ENCODE measurements at regions not wholly inside any gene's neighbourhood (a gene's known extent, or its start where the extent isn't known, plus 50 kb on each side); places are given as distances from the start of the nearest gene placed in this dataset.
A peak's percentile ranks its signal among the peaks of the same experiment; 100 is the strongest.
"Not testable (repeated sequence)": the region's sequence is repeated elsewhere in the genome, so short reads cannot be mapped to it uniquely, and the experiment has no call there.

DNA sequence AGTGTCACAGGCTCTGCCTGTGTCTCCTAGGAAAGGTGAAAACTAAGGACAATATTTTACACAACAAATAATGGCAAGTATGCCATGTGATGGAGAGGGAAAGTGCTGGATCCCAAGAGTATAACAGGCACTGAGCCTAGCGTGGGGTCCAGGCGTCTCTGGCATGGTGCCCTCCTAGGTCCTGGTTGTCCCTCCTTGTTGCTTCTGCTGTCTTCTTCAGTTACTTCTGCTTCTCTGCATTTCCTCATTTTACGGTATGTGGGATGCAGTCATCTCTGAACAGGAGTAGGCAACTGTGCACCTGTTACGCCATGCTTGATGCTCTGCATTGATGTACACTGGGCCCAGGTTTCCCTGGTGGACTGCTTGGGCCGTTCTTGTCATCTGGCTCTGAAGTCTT lies 1480.8 kb downstream of the FOXD4L5 start:
- not testable (repeated sequence) for DNase-seq

DNA sequence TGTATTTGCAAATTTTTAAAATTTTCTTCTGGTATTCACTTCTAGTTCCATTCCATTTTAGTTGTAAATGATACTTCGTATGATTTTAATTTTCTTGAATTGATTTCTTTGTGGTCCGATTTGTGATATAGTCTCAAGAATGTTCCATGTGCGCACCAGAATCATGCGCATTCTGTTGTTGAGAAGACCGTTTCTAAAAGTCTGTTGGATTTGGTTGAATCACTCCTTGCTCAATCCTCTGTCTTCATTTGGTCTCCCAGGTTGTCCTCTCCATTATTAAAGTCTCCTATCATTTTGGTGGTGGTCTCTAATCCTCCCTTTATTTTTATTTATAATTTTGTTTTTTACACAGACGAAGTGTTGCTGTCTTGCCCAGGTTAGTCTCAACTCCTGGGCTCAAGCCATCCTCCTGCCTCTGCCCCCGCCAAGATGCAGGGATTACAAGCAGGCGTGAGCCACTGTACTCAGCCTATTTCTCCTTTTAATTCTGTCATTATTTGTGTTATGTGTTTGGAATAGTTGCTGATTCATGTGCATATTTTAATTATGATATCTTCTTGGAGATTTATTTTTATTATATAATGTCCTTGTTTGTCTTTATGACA lies 1490.8 kb downstream of the FOXD4L5 start:
- DNase-seq: not testable (repeated sequence)

DNA sequence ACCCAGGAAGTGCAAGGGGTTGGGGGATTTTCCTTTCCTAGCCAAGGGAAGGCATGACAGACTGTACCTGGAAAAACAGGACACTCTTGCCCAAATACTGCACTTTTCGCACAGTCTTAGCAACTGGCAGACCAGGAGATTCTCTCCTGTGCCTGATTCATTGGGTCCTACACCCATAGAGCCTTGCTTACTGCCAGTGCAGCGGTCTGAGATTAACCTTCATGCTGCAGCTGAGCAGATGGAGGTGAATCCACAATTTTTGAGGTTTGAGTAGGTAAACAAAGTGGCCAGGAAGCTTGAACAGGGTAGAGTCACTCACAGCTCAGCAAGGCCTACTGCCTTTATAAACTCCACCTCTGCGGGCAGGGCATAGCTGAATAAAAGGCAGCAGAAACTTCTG lies 1497.6 kb downstream of the FOXD4L5 start:
- DNase-seq: not testable (repeated sequence)

DNA sequence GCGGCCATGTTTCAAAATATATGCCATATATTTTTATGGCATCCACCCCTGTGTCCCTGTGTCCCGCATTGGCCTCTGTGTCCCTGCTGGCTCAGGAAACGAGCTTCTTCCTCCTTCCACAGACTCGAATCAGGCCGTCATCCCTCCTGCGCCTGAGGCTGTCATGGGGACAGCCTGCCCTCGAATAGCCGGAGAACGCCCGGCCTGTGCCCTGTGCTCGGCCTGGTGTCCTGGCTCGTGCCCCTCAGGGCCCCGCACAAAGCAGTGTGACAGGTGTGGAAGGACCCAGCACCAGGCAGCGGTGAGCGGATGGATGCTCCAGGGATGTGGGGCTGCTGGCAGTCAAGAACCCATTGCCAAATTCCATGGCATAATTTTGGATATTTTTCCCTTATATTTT lies 1500.0 kb downstream of the FOXD4L5 start:
- not testable (repeated sequence) for DNase-seq

DNA sequence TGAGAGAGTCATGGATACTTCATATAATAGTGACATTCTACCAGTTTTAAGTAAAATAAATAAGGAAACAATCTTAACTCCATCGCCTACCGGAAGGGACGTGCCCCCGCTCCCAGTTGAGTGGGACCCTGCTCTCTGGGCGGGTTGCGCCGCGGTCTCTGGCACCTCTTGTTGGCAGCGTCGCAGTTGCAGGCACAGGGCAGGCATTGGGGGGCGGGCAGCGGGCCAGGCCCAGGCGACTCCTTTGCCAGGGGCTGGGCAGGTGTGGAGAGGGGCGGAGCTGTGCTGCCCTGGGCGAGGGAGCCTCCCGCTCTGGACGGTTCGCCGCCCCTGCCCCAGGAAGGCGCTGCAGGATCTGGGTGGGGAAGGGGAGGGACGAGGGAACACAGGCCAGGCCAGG lies 1500.6 kb downstream of the FOXD4L5 start:
- DNase-seq: not testable (repeated sequence)

DNA sequence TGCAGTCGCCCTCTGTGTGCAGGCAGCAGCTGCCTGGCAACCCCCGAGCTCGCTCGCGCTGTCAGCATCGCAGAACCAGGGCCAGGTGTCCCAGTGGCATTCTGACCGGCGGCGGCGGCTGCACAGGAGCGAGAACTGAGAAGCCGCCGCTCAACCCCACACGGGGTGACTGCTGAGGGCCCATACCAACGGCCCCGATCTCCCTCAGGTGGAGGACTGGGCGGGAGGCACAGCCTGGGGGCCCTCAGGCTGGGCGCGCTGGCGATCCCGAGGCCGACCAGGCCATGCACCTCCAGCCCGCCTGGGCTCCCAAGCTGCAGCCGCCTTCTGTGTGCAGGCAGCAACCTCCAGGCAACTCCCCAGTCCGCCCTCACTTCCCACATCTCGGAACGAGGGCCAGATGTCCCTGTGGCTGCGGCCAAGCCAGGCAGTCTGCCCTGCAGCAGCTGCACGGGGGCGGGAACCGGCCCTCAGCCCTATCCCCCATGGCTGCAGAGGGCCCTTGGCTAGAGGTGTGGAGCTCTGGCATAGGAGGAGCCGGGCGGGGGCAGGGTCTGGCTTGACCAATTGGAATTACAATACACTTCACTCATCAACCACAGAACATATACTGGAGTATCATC lies 1503.1 kb downstream of the FOXD4L5 start:
- DNase-seq: not testable (repeated sequence)

DNA sequence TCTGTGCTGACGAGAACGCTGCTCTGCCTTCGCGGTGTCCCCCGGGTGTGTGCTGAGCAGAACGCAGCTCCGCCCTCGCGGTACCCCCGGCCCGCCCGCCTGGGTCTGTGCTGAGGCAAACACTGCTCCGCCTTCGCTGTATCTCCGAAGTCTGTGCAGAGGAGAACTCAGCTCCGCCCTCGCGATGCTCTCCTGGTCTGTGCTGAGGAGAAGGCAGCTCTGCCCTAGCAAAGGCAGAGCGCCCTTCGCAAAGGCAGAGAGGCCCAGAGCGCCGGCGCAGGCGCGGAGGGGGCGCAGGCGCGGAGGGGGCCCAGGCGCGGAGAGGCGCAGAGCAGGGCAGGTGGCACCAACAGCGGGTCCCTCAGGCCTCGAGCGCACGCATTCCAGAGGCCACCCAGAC lies 1503.6 kb downstream of the FOXD4L5 start:
- peak; percentile 6 for DNase-seq

DNA sequence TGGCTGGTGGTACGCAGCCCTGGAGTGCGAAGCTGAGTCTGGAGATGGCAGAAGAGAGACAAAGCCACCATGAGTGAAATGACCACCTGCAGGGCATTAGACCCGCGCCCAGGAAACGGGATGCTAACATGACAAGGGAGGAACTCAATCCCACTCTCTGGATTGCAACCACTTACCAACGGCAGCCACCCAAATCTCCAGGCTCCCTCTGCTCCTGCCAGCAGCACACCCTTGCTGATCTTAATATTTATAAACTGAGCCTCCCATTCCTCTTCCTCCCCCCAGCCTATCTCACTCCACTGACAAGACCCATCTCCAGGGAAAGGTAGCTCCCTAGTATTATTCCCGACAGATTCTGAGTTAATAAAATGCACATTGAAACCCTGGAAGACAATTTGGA lies 1508.8 kb downstream of the FOXD4L5 start:
- DNase-seq: not testable (repeated sequence)

DNA sequence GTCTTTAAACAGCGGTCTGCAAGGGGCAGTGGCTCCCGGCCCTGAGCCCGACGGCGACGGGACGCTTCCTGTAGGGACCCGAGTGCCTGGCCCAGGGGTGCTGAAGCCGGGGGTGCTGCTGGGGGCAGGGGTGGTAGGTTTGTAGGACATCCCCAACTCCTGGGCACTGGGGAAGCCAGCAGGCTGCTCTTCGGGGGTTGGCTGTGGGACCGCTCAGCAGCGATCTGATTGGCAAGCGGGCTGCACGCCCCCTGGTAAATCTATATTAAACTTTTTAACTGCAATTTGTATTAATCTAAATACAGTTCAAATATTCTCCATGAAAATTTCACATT lies 1510.0 kb downstream of the FOXD4L5 start:
- not testable (repeated sequence) for DNase-seq

DNA sequence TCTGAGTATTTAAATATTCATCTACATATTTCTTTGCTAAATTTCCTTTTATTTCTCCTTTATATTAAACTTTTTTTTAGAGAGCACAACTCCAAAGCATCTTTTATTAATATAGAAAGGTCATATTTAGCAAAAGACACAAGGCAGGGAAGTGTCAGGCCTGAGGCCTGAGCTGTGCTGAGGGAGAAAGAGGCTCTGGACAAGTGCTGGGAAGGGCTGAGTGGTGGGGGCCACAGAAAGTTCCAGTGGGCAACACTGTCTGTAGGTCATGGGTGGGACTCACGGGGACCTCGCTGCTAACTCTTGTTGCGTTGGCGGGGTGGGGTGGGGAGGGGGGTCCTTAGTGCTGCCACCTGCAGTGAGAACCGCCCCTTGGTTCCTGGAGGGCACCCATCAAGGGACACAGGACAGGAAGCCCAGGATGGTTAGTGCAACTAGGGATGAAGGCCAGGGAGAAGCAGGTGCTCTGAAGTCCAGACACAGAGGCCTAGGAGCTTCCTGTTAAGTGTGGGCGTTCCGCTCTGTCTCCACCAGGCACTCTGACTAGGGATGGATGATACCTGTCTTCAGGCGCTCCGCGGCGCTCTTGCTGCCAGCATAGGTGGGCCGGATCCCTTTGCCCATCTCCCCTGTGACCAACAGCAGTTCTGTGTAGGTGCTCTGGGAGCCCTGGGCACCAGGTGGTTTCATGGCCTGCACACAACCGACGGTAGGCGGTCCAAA lies 1510.5 kb downstream of the FOXD4L5 start:
- not testable (repeated sequence) for DNase-seq

DNA sequence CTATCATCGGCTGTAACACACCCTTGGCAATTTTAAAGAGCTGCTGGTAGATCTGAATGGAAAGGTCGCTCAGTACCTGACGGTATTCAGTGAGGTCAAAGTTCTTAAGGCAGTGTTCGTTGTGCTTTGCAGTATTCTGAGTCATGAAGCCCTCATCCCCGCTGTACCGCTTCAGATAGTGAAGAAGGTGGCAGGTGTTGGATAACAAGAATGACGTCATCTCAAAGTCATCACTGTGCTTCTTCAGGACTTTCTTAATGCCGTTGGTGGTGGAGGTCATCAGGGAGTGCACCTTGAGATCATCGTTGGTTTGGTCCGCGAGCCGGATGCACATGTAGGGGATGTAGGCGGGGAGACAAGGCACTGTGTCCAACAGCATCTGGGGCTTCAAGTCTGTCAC lies 1522.8 kb downstream of the FOXD4L5 start:
- DNase-seq: not testable (repeated sequence)

DNA sequence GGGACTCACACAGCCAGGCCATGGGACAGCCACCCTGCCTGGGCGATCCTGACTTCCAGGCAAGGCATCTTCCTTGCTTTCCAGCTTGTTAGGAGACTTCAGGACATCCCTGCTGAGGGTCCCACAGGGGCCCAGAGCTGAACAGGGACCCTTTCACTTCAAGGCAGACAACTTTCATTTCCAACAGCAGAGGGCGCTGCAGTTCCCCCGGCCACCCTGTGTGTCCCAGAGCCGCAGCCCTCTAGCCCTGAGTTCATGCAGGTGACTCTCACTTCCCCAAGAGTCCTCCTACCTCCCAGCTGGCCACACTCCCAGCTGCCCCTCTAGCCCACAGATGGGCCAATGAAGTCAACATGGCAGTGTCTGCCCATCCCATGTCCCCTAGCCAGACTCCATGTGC lies 1556.0 kb downstream of the FOXD4L5 start:
- DNase-seq: not testable (repeated sequence)

DNA sequence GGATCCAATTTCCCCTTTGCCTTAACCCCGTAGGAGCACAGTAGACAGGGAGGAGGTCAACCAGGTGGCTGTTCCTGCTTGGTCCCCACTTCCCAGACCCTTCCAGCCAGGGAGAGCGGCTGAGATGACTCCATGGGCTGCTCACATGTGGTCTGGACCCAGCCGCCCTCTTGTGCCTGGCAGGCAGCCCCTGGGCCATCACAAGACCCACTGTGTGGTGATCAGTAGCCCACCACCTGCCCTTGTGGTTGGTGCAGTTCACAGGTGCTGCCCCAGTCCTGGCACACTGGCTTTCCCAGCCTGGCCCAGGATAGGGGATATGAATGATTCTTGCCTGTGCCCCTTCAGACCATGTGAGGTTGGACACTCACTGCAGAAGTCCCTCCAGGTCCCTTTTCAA lies 1556.7 kb downstream of the FOXD4L5 start:
- DNase-seq: no peak

DNA sequence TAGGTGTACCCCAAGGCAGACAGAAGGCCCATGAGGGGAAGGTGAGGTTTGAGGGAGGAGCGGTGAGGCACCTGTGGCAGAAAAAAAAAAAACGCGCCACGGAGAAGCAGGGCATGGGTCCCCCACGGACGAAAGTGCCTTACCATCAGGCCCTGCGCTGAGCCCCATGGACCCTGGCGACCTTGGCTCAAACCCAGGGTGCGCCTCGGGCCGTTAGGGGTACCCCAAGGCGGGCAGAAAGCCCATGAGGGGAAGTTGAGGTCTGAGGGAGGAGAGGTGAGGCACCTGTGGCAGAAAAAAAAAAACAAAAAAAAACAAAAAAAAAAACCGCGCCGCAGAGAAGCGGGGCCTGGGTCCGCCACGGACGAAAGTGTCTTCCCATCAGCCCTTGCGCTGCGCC lies 1576.7 kb downstream of the FOXD4L5 start:
- not testable (repeated sequence) for DNase-seq

DNA sequence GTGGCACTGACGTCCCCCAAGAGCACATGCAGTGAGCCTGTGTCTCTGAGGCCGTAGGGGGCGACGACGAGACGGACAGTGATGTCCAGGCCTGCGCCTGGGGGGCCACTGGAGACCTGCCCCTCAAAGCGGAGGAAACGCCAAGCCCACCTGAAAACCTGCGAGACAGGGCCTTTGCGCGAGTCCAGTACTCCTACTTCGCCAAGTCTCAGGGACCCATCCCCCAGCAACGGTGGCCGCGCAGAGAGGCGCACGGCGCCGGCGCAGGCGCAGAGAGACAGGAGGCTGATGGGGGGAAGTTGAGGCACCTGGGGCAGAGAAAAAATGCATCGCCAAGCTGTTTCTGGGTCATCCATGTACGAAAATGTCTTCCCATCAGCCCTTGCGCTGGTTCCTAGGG lies 1580.6 kb downstream of the FOXD4L5 start:
- DNase-seq: not testable (repeated sequence)

DNA sequence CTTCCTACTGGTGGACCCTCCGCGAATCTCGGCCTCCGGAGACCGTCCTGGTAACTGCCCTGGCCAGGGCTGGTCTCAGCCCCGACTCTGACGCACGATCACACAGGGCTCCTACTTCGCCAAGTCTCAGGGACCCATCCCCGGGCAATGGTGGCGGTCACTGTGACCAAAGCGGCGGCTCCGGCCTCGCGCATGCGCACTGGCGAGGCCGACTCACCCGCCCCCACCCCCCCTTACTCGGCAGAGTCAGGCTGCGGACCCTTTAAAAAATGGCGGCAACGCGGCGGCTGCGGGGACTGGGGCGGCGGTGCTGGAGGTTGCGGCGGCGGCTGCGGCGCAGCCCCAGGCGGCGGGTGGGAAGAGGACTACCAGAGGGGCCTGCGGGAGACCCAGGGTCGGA lies 1581.3 kb downstream of the FOXD4L5 start:
- DNase-seq: not testable (repeated sequence)

DNA sequence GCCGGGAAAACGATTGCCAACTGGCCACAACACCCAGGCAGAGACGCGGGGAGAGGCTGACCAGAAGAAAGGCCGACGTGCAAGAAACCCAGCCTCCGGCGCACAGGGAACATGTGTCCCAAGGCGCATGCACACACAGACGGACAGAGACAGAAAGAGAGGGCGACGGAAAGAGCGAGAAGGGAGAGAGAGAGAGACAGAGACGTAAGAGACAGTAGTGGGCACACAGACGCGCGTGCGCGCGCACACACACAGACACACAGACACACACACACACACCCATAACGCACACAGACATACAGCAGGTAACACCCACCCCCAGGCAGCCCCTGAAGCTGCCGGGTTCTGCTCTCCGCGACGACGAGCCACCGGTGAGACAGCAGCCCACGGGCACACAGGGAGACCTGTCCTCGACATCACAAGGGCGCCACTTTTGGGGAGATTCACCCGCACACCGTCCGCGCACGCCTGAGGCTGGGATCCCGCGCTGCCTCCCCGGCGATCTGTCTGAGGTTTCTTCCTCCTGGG lies 1581.8 kb downstream of the FOXD4L5 start:
- not testable (repeated sequence) for DNase-seq
